Frontal cortex (tissue), 3 donors: ENCODE measurements at regions not wholly inside any gene's neighbourhood (a gene's known extent, or its start where the extent isn't known, plus 50 kb on each side); places are given as distances from the start of the nearest gene placed in this dataset.
"Not testable (repeated sequence)": the region's sequence is repeated elsewhere in the genome, so short reads cannot be mapped to it uniquely, and the experiment has no call there.

Experiments used
- DNase-seq, 2 donors: peaks; one replicate each; pipeline ENCODE4 v3.0.0; 2012; ENCODE audit warnings: low spot score in 2 of 2
- FAIRE-seq: peaks from 2 replicates; lab custom pipeline; 2012; peaks lifted over from hg19 to GRCh38; lab: Jason Lieb, UNC
- donor health status: control.
- donor health status: control.
- donor health status: control.

DNA sequence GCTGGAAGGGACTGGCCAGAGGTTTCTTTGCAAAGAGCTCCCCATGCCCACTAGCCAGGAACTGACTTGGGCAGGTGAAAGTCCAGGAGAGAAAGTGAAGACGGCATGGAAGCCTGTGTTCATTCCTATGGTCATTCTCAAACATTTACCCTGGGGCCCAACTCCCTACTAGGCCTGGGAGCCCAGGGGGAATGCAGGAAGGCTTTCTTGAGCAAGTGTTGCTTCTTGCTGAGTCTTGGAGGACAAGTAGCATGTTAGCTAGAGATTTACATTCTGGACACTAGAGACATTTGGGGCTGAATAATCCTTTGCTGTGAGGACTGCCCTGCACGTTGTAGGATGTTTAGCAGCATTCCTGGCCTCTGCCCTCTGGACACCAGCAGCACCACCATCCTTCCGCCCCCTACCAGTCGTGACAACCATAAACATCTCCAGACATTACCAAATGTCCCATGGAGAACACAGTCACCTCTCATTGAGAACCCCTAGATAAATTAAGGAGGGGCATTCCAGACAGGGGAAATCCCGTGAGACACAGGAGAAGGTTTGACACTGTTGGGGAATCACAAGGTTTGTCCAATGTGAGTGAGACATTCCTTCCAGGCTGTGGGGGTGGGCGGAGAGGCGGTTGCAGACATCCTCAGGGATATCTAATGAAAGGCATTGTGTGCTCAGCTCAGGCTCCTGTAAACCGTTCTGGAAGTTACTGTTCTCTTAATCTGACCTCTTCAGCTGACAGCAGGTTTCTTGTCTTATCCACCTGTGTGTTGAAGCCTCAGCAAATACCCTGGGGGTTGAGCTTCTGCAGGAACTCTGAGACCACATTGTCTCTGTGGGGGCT lies 236.2 kb downstream of the TLE3 start:
- DNase-seq (no peak), FAIRE-seq (no peak)

DNA sequence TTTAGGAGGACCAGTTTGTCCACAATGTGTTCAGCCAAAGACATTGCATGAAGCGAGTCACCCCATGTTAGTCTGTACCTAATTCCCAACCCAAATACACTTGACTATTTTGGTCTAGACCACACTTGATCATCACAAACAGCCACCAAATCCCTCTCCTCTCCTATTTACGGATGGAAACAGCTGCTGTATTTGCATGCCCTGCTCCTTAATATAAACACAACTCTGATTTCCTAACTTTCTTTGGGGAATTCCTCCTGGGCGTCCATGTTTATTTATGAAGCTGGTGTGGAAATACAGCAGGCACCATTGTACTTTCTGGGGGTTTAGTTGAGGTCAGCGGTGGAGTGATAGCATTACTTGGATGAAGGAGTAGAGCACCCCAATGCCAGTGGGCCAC lies 235.2 kb downstream of the TLE3 start:
- DNase-seq (no peak), FAIRE-seq (no peak)

DNA sequence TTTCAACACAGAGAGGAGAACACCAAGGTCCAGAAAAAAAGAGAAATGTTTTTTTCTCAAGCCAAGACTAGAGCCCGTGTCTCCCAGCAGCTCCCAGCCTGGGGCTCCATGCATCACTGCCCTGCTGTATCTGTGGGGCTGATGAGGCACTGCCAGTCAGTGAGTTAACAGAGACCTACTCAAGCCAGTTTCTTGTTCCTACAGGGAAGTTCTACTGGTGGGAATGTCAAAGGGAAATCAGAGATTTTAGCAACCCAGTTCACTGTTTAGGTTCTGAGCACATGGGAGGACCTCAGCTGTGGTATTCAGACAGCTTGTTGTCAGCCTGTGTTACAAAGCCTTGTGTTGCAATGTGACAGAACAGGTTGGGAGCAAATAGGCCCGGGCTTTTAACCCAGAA lies 234.3 kb downstream of the TLE3 start:
- FAIRE-seq (no peak), DNase-seq (no peak)

DNA sequence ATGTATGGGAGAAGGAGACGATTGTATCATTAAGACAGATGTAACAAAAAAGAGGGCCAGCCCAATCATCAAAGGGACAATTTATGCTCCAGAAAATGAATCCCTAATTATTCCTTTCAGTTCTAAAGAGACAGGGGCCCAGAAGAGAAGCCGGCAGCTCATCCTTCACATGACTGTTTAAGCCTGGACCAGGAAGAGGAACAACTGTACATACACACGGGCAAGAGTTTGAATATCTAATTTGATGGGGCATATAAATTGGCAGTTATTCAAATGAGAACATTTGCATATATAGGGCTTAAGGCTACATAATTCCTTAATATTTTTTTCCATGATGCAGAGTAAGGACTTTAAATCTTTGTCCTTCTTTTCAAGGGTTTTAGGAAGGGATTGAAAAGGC lies 232.3 kb downstream of the TLE3 start:
- DNase-seq: no peak
- no peak for FAIRE-seq

DNA sequence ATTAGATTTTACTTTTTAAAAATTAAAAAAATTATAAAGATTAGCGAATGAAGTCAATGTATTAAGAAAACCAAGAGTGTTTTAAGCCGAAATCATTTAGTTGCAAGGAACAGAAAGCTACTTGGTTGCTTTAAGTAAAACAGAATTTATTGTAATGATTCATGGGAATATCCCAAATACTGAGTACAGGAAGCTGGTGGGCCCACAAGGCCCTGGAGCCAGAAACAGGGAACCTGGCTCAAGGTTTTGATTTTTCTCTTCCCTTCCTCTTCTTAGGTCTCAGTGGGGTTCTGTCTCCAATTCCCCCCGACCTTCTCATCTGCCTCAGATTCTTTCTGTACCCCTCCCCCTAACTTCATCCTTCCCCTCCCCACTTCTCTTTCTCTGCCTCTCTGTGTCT lies 229.0 kb downstream of the TLE3 start:
- DNase-seq: no peak
- FAIRE-seq: no peak

DNA sequence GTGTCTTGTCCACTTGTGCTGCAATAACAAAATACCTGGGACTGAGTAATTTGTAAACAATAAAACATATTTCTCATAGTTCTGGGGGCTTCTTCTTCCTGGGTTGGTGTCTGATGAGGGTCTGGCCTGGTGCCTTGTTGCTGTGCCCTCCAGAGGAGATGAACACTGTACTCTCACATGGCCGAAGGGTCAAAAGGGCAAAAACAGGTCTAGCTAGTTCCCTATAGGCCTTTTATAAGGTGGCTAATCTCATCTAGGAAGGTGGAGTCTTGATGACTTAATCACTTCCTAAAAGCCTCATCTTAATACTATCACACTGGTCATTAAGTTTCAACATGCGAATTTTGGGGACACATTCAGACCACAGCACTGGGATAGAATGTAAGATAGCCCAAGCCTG lies 228.4 kb downstream of the TLE3 start:
- DNase-seq (no peak), FAIRE-seq (no peak)

DNA sequence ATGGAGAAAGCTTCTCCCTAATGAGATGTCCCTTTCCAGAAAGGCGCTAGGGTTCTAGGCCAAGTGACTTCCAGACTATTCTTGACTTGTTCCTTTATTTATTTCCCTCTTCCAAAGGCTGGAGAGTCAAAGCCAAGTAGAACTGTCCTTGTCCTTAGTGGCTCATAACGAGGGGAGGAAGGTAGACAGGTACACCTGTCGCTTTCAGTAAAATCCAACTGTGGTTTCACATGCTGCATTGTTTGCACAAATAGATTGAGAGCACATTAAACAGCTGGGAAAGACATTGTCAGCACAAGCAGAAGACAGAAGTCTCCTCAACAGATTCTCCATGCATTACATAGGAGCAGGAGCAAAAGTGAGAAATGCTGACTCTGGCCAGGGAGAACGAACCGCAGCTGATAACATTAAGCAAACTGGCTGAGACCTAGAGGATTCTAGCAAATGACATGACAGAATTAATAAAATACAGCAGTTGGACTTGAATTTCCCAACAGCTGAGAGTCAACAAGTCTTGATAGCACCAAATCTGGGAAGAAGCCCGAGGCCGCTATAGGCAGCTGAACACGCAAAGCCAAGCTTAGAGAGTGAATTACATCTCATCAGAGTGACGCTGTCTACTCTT lies 227.7 kb downstream of the TLE3 start:
- no peak for DNase-seq
- no peak for FAIRE-seq

DNA sequence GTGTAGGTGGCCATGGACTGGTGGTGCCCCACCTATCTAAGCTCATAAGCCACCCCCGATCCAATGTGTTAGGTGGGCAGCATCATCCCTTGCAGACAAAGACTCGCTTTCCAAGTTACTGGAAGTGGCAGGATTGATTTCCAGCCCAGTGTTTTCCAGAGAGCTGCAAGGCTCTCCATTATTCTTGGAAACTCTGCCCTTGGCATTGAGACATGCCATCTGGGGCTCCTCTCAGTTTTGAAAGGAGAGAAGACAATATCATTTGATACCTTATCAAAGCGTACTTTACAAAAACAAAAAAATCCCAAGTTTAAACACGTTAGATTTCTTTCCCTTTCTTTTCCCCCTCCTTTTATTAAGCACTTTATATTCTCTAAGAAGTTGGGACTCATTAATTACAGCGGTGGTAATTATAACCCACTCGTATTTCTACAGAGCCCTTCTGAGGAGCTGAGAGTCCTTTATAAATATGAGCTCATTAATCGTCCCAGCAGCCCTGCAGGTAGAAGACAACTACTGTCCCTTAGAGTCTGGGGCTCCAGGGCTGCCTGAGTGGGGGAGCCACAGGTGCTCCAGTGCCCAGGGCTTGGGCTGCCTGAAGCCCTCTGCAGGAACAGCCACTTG lies 226.1 kb downstream of the TLE3 start:
- DNase-seq (no peak), FAIRE-seq (no peak)

DNA sequence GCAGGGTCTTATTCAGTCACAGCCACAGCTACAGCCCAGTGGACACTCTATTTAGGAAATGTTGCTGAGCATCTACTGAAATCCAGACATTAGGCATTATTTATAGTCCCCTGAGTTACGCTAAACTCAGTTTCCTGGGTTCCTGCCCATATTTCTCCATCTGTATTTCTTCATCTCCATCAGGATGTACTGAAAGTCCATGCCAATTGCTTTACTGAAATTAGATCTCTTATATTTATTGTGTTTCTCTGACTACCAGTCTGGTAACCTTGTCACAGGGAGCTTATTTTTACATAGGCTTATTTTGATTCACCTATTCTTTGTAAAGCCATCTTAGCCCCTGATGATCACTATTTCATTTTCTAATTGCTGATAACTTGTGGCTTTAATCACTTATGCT lies 223.9 kb downstream of the TLE3 start:
- FAIRE-seq (no peak), DNase-seq (no peak)

DNA sequence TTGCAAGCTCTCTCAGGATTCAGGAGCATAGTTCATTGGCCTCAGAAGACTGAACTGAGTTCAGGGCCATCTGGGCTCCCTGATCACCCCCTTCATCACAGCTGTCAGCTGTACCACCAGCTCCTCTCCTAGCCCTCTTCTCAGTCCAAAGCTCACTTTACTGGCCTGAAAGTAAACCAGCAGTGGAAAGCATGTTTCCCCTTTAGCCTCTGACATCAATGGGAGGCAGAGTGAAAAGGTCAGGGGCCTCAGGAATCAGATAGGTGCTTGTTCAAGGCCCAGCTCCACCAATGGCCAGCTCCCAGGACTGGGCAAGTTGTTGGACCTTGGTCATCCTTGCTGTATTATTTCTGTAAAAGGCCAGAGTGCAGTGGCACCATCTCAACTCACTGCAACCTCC lies 223.4 kb downstream of the TLE3 start:
- FAIRE-seq: no peak

DNA sequence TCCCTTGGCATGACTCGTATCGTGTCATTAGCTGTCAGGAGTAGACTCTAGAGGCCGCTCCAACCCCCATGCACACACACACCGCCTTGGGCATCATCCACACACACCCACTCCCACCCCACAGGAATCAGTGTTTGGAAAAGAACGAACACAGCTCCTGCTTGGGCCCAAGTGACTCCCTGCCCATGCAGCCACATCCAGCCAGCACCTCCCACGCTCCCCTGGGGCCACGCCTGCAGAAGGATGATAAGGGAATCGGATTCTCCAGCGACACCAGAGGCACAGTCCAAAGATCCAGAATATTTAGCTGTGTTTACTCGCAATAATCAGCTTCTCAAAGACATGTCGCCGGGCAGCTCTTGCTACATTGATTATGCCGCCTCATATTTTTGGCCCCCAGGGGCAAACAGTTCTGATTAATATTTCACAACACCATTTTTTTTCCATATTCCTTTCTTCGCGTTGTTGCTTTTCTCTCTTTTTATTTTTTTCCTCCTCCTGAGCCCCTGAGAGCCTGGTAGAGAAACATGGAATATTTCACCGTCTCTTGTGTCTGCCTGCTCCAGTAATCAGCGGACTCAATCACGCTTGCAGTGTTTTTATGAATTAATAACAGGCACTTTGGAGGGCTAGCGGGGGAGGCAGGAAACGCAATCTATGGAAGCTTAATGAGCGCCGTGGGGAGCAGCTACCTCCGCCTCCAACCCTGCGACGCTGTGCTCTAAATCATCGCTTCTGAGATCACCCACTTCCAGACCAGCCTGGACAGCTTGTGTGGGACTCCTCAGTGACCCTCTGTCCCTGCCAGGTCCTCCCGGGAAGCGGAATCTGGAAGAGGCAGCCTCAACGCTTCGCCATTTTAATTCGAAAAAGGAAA lies 221.4 kb downstream of the TLE3 start:
- DNase-seq (no peak), FAIRE-seq (no peak)

More for the DNA sequence above, 223.4 kb downstream of the TLE3 start:
- no peak for DNase-seq

DNA sequence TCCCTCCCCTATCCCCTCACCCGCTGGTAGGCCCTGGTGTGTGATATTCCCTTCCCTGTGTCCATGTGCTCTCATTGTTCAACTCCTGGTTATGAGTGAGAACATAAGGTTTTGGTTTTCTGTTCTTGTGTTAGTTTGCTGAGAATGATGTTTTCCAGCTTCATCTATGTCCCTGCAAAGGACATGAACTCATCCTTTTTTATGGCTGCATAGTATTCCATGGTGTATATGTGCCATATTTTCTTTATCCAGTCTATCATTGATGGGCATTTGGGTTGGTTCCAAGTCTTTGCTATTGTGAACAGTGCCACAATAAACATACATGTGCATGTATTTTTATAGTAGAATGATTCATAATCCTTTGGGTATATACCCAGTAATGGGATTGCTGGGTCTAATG lies 217.8 kb downstream of the TLE3 start:
- DNase-seq, FAIRE-seq: not testable (repeated sequence)

DNA sequence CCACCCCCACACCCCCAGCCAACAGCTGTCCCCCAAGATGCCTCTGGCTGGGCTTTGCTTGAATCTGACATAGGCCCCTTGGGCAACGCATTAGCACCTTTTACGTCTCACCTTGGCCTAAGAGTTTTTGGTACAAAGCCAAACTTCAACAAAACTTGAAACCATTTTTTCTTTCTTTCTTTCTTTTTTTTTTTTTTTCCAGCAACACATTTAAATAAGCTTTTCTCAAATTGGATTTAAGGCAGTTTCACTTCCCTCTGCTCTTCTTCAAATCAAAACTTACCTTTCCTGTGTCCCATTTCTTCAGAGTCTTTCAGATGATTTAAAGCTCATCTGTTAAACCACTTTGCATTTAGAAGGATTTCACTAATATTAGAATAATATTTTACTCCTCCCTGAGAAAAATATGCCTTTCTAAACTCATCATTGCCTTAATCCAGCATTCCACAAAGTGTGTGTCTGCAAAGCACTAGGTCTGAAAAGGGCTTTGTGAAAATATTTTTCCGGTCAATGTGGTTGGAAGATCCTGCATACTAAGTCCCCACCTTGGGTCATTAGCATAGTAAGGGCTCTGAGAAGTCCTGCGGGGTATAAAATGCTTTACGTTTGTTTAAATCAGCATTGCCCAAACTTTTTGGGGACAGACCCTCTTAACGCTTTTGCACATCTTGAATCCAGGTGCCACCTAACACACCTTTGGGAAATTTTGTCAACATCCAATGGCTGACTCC lies 217.0 kb downstream of the TLE3 start:
- DNase-seq (no peak), FAIRE-seq (no peak)

DNA sequence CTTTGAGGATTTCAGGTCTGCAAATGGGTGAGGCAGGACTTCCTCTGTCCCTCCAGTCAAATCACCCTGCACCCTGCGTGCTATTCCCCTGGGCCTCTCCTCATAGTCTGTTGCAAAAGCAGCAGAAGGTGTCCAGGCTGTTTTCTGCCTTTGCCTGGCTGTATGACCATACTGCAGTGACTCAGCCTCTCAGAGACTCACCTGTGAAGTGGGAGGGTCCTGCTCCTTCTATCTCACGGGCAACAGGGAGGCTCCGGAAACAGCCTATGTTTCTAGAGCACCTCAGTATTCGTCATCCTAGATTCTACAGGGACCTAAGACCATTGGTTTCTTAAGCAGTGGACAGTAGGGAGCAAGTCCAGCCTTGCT lies 216.4 kb downstream of the TLE3 start:
- FAIRE-seq: no peak

DNA sequence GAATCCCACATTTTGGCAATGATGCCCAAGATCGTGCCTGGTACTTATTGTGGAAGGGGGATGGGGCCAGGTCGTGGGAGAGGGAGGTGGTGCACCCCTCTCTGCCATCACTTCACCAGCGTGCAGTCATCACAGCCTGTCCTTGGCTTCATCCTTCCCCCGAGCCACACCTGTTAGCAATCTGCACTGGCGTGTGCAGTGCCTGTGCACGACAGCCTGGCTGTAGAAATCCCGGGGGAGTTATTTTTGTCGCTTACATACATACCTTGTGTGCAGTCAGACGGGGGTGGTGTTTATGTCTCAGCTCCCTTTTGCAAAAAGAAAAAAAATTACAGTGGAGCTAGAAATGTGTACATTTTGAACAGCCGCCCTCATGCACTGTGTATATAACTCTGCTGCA lies 216.0 kb downstream of the TLE3 start:
- FAIRE-seq: no peak
- no peak for DNase-seq

More for the DNA sequence above, 216.4 kb downstream of the TLE3 start:
- DNase-seq: no peak

DNA sequence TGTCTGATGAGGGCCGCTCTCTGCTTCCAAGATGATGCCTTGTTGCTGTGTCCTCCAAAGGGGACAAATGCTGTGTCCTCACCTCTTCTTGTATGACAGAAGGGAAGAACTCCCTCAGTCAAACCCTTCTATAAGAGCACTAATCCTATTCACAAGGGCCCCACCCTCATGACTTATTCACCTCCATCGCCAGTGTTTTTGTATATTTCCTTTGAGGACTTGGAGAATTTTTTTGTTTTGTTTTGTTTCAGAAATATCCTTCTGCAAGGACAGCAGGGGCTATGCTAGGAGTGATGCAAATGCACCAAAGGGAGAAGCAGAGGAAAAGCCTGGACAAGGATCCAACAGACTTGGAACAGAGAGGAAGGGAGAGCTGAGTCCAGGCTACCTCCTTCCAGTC lies 214.4 kb downstream of the TLE3 start:
- FAIRE-seq: no peak

DNA sequence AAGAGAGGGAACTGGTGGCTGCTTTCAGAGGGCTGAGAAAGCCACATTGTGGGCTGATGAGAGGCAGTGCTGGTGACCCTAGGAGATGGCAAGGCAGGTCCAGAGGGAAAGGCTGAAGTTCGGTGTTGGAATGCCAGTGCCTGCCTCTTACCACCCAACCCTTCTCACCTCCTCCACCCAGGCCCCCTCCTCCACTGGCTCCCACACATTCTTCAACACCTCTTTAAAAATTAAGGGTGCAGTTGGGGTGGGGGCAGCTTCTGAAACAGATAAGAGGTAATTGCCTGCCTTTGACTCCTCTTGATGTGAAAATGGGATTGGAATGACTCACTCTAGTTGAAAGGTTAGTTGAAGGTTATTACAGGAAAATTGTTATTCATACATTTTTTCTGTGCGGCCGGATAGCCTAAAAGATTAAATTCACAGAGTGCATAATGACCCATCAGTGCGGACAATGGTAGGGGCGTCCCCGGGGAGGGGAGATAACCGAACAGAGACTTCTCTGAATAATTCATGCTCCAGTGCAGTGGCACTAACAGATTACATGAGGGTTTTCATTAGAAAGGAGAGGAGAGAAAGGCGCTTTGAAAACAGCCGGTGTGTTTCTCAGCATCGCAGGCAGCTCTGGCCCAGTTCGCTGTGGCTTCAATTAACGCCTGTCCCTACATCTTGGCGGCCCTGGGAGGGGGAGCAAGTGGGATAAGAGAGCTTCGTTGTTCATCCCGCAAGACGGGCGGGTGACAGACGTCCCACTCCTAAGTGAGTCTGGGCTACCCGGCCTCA lies 212.4 kb downstream of the TLE3 start:
- DNase-seq (peak in 1 of 2 donors; percentile 25), FAIRE-seq (no peak)

More for the DNA sequence above, 214.4 kb downstream of the TLE3 start:
- no peak for DNase-seq

DNA sequence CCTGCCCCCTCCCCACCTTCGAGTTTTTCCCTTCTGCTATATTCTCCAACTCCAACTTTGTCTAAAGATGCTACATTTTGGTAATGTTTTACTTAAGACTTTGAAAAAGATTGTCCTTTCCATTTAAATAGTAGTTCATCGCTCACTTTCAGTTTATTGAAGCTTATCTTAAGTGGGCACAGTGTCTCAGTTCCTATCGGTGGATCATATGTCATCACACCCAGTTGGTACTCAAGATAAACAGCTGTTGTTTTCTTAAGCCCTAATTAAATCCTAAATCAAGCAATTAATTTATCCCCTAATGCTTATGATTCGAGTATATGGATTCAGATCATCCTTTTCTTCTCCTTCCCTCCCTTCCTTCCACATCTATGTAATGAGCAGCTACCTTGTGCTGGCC lies 210.7 kb downstream of the TLE3 start:
- FAIRE-seq: no peak
- no peak for DNase-seq

DNA sequence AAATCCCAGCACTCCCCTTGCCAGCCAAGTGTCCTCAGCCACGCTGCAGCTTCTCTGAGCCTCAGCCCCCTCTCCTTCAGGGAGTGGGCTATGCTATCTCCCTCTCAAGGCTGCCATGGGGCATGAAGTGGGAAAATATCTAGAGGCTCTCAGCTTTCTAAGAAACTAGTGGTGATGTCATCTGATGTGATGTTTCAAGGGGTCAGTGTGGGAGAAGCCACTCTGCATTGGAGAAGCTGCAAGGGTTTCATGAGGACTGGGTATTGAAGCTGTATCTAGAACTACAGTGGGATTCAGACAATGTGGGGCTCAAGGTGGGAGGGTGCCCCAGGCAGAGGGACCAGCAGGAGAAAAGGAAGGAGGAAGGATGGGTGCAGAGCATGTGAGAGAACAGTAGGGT lies 210.2 kb downstream of the TLE3 start:
- DNase-seq: no peak
- FAIRE-seq: no peak
